ENCODE measurements at regions not wholly inside any gene's neighbourhood (a gene's known extent, or its start where the extent isn't known, plus 50 kb on each side); places are given as distances from the start of the nearest gene placed in this dataset.

- no peak overlapping the region for H2AFZ ChIP-seq (replicated peaks; ENCODE audit: low read length, poor library complexity)
- H4K8ac ChIP-seq (ENCODE audit: low read depth in 2 of 2, low read length in 2 of 2) = no peak overlapping the region
- H2AK5ac ChIP-seq (ENCODE audit: low read depth, low read length) = no peak overlapping the region
- H4K91ac ChIP-seq (ENCODE audit: insufficient read depth, low read depth, low read length) = no peak overlapping the region
- no peak overlapping the region for H3K18ac ChIP-seq (ENCODE audit: low read depth, low read length)
- 88% methylated on average over 4 of the region's 6 CpGs; no CpG with 5 or more reads in 1 of the 2 experiments for whole genome bisulfite sequencing, 2 experiments (ENCODE audit: extremely low coverage in 2 of 2, insufficient read length in 1 of 2)
- in situ Hi-C loops (cut with MboI; ENCODE audit: low sequenced_read_pairs) (no loop called here), intact Hi-C loops (cut with micrococcal nuclease) (no loop called here), dilution Hi-C loops (cut with HindIII; ENCODE audit: low sequenced_read_pairs, unreplicated experiment) (no loop called here)
- H3K4me1 ChIP-seq (ENCODE audit: control insufficient read depth, insufficient read depth, low read length) = no peaks in the 10 kb centered on the region
- H3K36me3 ChIP-seq (ENCODE audit: control insufficient read depth, insufficient read depth, low read length) = no peaks in the 10 kb centered on the region
- no peaks in the 10 kb centered on the region for H3K9me3 ChIP-seq (ENCODE audit: control insufficient read depth, insufficient read depth, low read length)
- no peak for ATAC-seq (ENCODE audit: low read depth)
- no peak overlapping the region for H4K5ac ChIP-seq (ENCODE audit: low read depth, low read length)
- no peak overlapping the region for H3K4ac ChIP-seq (ENCODE audit: low read depth, low read length)
- POLR2A ChIA-PET (ENCODE audit: unreplicated experiment) = no interaction called here
- no peak overlapping the region for H3K56ac ChIP-seq (ENCODE audit: extremely low read depth, insufficient read depth, low read length)
- H3K14ac ChIP-seq (replicated peaks; ENCODE audit: low read depth, low read length) = no peak overlapping the region
- H2BK15ac ChIP-seq (ENCODE audit: low read depth, low read length) = no peak overlapping the region
- H2BK20ac ChIP-seq (ENCODE audit: low read depth, low read length) = no peak overlapping the region
- H3K4me2 ChIP-seq (ENCODE audit: low read depth, low read length) = no peak overlapping the region
- no peak for DNase-seq
- peaks cover 9% of the 10 kb centered on the region for H3K9me1 ChIP-seq (ENCODE audit: insufficient read depth, low read length)
- no peaks in the 10 kb centered on the region for H3K79me1 ChIP-seq (ENCODE audit: low read depth in 1 of 2, low read length in 2 of 2)
- H3K9ac ChIP-seq (ENCODE audit: low read depth, low read length) = no peak overlapping the region
- no peak overlapping the region for H2BK120ac ChIP-seq (ENCODE audit: low read depth, low read length)
- no peak overlapping the region for H3K27ac ChIP-seq (ENCODE audit: insufficient read depth, low read length)
- H3K4me3 ChIP-seq (ENCODE audit: insufficient read depth, low read depth, low read length) = no peak overlapping the region
- TF ChIP-seq MAZ (IDR thresholded peaks at IDR 0.05; ENCODE audit: borderline replicate concordance, low read depth, low read length) (no peak), MXI1 (IDR thresholded peaks at IDR 0.05; ENCODE audit: borderline replicate concordance, low read depth, low read length) (no peak), ELK1 (IDR thresholded peaks at IDR 0.05; ENCODE audit: borderline replicate concordance, low read depth, low read length) (no peak), CTCF (conservative IDR thresholded peaks at IDR 0.05; ENCODE audit: low read depth, low read length) (no peak), FOS (IDR thresholded peaks at IDR 0.05; ENCODE audit: low read depth, low read length) (no peak), POLR2A (IDR thresholded peaks at IDR 0.05; ENCODE audit: low read depth, low read length) (no peak), USF2 (IDR thresholded peaks at IDR 0.05; ENCODE audit: low read depth, low read length) (no peak), SMC3 (IDR thresholded peaks at IDR 0.05; ENCODE audit: low read depth, low read length) (no peak), CHD1 (IDR thresholded peaks at IDR 0.05; ENCODE audit: low read depth, low read length) (no peak)
- no peaks in the 10 kb centered on the region for H4K20me1 ChIP-seq (ENCODE audit: insufficient read depth, low read length)
- H3K27me3 ChIP-seq (ENCODE audit: control insufficient read depth, insufficient read depth, low read length) = no peaks in the 10 kb centered on the region
- no peak overlapping the region for H3K23ac ChIP-seq (ENCODE audit: low read depth, low read length)
- BruUV-seq (replicated peaks) = no TSS peak
- no peak overlapping the region for H2BK5ac ChIP-seq (ENCODE audit: low read depth, low read length, poor library complexity, severe bottlenecking)
- CTCF ChIA-PET = no interaction called here
- H2AK9ac ChIP-seq (replicated peaks; ENCODE audit: low read depth, low read length, poor library complexity) = no peak overlapping the region
Measured at GRCh38 chr10:3648170-3648569, 136.8 kb downstream of the KLF6 start.
